ENCODE measurements at regions not wholly inside any gene's neighbourhood (a gene's known extent, or its start where the extent isn't known, plus 50 kb on each side); places are given as distances from the start of the nearest gene placed in this dataset.

DNA sequence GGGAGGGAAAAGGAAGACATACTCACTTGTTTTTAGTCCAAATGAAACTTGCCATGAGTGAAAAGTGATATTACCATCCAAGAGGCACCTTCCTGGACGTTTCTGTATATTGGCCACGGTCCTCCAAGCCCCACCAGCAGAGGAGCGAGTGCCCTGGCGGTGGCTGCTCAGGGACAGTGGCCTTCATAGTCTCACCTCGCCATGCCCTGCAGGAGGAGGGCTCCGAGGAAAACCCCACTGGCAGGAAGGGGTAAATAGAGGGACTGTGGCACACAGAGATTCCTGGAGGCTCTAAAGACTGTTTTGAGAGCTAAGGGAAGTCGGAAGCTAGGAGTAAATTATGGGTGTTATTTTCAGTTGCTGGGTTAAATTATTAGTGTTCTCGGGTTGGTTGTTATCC is 98.4 kb upstream of the UBL3 start:
- WGBS, 2 donors: 82 to 84% methylated on average over 8 of the region's 8 CpGs
- no peak overlapping the region for H3K27ac ChIP-seq
- no peak for ATAC-seq

GRCh38 chr13:29948244-29948643 is 97.8 kb upstream of the UBL3 start:
- Histone ChIP-seq H3K27ac (no peak overlapping the region), H3K9me3 (no peaks in the 10 kb centered on the region), H3K27me3 (peaks cover 0 to 16% (median 4%) of the 10 kb centered on the region in 7 donors), H3K4me3 (no peak overlapping the region), H3K36me3 (no peaks in the 10 kb centered on the region), H3K4me1 (no peaks in the 10 kb centered on the region)
- TF ChIP-seq, protein P1, sequence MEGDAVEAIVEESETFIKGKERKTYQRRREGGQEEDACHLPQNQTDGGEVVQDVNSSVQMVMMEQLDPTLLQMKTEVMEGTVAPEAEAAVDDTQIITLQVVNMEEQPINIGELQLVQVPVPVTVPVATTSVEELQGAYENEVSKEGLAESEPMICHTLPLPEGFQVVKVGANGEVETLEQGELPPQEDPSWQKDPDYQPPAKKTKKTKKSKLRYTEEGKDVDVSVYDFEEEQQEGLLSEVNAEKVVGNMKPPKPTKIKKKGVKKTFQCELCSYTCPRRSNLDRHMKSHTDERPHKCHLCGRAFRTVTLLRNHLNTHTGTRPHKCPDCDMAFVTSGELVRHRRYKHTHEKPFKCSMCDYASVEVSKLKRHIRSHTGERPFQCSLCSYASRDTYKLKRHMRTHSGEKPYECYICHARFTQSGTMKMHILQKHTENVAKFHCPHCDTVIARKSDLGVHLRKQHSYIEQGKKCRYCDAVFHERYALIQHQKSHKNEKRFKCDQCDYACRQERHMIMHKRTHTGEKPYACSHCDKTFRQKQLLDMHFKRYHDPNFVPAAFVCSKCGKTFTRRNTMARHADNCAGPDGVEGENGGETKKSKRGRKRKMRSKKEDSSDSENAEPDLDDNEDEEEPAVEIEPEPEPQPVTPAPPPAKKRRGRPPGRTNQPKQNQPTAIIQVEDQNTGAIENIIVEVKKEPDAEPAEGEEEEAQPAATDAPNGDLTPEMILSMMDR (IDR thresholded peaks at IDR 0.05): no peak
- 60% methylated on average over 7 of the region's 7 CpGs for WGBS, 2 donors
- ATAC-seq (peak in 1 of 8 donors; percentile 22), DNase-seq (no peak)
- intact Hi-C loops (cut with DNase I): no loop called here

More for the DNA sequence above, 98.4 kb upstream of the UBL3 start:
- Histone ChIP-seq H3K9me3 (no peaks in the 10 kb centered on the region), H3K27me3 (peaks cover 0 to 16% (median 4%) of the 10 kb centered on the region in 7 donors), H3K4me3 (no peak overlapping the region), H3K36me3 (no peaks in the 10 kb centered on the region), H3K4me1 (peaks cover 0 to 3% (median 0%) of the 10 kb centered on the region in 9 donors)
- DNase-seq: no peak
- intact Hi-C loops (cut with DNase I): no loop called here
- TF ChIP-seq, protein P1 (IDR thresholded peaks at IDR 0.05): no peak

DNA sequence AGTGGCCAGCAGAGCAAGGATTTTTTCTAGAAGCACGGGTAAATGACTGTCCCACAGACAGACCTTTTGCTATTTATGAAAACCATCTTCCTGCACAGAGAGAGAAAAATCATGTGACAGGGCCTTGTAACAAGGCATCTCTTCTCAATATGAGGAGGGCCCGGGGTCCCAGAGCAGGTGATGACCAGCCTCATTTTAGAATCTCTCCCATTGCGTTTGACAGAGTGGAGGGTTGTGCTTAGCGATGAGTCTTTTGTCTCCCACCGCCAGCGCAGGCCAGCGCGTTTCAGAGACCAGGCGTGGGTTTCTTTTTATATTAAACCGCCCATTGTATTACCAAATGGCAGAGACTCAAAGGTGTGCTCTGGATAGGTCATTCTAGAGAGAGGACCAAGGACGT is 97.4 kb upstream of the UBL3 start:
- intact Hi-C loops (cut with DNase I): no loop called here
- Histone ChIP-seq H3K4me3 (no peak overlapping the region), H3K27me3 (peaks cover 0 to 16% (median 4%) of the 10 kb centered on the region in 7 donors), H3K9me3 (no peaks in the 10 kb centered on the region), H3K27ac (no peak overlapping the region), H3K4me1 (no peaks in the 10 kb centered on the region), H3K36me3 (no peaks in the 10 kb centered on the region)
- TF ChIP-seq, protein P1 (IDR thresholded peaks at IDR 0.05): no peak
- WGBS, 2 donors: 89 to 91% methylated on average over 11 of the region's 11 CpGs
- ATAC-seq: no peak
- DNase-seq: no peak

DNA sequence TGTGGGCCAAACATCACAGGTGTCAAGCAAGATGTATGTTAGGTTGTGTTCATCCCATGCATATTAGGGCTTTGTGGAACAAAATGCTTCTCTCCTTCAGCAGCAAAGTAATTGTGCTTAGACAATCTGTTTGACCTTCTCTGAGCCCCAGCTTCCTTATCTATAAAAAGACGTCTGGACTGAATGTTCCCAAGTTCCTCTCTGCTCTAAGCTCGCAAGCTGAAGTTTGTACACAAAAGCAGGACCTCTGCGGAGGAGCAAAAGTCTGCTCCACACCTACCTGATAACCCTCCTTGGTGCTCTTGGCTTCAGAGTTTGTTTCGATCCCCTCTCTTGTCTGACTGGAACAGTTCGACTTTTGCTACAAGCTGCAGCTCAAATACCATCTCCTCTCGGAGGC is 95.7 kb upstream of the UBL3 start:
- DNase-seq (no peak), ATAC-seq (no peak)
- Histone ChIP-seq H3K27ac (no peak overlapping the region), H3K27me3 (peaks cover 0 to 8% (median 4%) of the 10 kb centered on the region in 7 donors), H3K4me3 (no peak overlapping the region), H3K9me3 (no peaks in the 10 kb centered on the region), H3K4me1 (no peaks in the 10 kb centered on the region), H3K36me3 (no peaks in the 10 kb centered on the region)
- TF ChIP-seq, protein P1 (IDR thresholded peaks at IDR 0.05): no peak
- intact Hi-C loops (cut with DNase I): no loop called here
- 50 to 55% methylated on average over 6 of the region's 6 CpGs for WGBS, 2 donors
